NCI-H82 (cell line): ENCODE measurements at regions not wholly inside any gene's neighbourhood (a gene's known extent, or its start where the extent isn't known, plus 50 kb on each side); places are given as distances from the start of the nearest gene placed in this dataset.
"Not testable (repeated sequence)": the region's sequence is repeated elsewhere in the genome, so short reads cannot be mapped to it uniquely, and the experiment has no call there.

Experiments used
- DNase-seq: peaks from one replicate; lab custom pipeline; 2025; lab: John Stamatoyannopoulos, UW

DNA sequence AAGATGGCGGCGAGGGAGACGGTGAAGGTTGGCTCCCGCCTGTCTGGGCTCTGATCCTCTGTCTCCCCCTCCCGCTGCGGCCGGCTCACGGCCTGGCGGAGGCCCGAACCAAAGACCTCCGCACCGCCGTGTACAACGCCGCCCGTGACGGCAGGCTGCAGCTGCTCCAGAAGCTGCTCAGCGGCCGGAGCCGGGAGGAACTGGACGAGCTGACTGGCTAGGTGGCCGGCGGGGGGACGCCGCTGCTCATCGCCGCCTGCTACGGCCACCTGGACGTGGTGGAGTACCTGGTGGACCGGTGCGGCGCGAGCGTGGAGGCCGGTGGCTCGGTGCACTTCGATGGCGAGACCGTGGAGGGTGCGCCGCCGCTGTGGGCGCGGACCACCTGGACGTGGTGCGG is 516.5 kb downstream of the TUBA3C start:
- DNase-seq, result not testable (repeated sequence)

DNA sequence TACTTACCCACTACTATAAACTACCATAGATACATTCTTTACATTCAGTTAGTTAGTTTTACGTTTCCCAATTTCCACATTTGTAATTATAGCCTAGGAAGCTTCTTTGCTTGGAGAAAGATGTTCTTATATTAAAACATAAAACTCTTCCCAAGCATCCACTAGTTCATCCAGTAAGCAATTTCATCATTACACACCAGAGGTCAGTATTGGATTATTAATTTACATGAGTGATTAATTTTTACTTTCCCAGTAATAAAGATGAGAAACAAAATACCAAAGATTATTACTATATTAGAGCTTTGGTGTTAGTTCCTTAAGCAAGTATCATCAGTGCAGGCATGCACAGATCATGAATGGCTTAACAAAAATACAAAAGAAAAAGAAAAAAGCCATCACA is 518.4 kb downstream of the TUBA3C start:
- not testable (repeated sequence) for DNase-seq

DNA sequence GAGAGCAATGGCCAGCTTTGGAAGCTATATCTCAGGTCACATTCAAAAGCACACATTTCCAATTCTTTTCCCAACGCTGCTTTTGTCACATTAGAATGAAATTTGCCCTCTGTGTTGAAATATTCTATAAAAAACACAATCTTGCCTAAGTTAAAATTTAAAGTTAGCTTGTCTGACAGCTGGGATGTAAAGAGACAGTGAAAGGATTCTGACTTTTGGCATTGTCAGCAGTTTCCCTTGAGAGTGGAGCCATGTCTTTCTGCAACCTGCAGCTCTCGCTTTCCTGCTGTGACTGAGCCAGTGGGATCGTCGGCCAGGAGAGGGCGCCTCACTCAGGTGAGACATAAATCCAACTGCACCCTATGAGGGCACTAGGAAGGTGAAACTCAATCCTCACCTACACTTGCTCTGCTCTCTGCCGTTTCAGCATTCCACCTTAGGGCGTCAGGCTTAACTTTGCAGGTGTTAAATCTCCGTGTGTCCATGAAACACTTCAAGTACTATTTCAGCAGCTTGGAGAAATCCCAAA is 537.9 kb downstream of the TUBA3C start:
- peak; percentile 41 for DNase-seq

DNA sequence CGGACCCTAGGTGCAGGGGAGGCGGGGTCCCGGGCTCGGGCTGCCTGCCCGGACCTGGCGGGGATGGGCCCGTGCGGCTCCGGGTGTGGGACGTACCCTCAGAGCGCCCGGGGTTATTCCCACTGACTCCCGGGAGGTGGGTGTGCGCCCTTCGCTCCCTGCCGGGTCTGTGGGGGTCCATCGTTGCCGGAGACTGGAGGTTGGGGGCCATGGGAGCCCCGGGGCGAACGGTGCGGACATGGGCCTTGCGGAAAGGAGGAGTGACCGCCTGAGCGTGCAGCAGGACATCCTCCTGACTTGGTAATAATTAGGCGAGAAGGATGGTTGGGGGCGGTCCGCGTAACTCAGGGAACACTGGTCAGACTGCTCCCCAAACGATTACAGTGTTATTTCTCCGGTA is 552.7 kb downstream of the TUBA3C start:
- DNase-seq, result not testable (repeated sequence)

DNA sequence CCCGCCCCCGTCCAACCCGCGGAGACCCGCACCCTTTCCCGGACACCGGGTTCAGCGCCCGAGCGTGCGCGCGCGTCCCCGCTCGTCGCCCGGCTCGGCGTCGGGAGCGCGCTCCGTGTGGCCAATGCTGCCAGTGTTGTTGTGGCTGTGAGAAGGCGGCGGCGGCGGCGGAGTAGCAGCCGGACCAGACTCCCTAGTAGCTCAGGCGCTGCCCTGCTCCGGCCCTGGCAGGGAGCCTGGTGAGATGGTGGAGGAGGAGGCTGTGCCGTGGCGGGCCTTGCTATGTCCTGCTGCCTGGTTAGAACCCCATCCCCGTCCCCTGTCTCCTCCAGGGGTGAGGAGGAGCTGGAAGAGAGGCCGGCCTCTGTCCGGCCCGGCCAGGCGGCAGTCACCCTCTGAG is 553.2 kb downstream of the TUBA3C start:
- no peak for DNase-seq

DNA sequence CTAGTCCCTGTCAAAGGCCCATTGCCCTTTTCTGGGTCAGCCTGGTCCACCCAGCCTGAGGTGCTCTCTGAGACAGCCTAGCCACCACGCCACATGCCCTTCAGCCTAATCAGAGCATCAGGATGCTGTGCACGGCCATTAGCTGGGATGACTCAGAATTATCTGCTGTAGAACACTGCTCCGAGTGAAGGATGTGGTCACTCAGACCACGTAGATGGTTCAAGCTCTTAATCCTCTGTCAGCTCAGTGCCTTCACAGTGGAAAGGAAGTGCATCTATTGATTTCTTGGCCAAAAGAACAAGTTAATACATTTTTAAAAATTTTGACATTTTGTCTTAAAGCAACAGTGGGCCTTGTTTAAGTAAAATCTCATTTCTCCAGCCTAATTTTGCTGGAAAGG is 557.6 kb downstream of the TUBA3C start:
- DNase-seq, result not testable (repeated sequence)

DNA sequence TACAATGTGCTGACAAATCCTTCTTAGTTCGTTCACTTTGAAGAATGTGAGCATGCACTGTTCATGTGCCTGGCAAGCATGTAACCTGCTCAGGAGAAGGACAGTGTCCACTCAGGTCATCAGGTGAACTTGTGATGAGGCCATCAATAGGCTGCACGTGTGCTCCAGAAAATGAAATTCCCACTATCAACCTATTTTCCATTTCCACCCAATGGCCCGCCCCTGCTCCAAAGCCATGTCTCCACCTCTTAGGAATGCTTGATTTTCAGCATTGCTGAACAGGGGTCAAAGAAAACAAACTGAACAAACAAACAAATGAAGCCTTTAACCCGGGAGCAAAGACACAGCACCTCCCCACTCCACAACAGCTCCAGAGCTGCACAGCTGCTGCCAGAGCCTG is 563.2 kb downstream of the TUBA3C start:
- not testable (repeated sequence) for DNase-seq

DNA sequence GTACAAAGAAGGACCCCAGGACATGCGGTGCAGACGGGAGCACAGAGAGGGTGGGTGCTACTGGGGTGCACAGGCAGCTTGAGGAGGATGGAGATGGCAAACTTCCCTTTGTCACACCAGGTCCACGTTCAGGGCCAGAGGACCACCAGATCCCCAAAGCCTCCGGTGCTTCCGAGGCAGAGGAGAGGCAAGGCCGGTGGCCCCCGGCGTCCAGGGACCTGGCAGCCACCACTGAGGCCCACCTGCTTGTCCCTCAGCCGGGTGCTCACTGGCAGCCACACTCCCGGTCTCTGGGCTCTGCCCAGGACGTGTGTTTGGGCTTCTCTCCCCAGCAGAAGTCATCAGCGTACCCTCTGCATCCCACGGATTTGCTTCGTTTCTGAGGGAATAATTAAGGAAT is 571.1 kb downstream of the TUBA3C start:
- DNase-seq, result not testable (repeated sequence)

DNA sequence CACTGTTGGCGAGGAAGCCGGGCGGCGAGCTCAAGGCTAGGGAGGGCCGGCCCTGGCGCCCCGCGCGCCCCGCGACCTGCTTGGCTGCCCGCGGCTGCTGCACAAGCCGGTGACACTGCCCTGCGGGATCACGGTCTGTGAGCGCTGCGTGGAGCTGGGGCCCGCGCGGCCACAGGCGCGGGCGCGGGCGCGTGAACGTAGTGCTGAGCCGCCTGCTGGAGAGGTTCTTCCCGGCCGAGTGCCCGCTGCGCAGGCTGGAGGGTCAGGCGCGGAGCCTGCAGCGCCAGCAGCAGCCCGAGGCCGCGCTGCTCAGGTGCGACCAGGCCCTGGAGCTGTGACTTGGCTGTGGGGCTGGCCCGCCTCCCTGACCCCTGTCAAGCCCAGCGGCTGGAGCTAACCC is 572.3 kb downstream of the TUBA3C start:
- not testable (repeated sequence) for DNase-seq

DNA sequence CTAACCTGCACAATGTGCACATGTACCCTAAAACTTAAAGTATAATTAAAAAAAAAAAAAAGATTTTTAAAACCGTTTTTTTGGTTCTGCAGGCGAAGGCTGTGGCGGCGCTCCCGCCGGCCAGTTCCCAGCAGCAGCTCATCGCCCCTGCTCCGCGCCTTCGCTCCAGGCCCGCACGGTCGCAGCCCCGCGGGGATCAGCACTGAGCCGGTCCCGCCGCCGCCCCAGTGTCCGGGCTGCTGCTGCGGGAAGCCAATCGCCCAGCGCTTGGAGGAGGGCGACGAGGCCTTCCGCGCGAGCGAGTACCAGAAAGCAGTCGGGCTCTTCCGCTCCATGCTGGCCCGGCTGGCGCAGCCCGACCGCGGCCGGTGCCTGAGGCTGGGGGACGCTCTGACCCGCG is 572.8 kb downstream of the TUBA3C start:
- not testable (repeated sequence) for DNase-seq

DNA sequence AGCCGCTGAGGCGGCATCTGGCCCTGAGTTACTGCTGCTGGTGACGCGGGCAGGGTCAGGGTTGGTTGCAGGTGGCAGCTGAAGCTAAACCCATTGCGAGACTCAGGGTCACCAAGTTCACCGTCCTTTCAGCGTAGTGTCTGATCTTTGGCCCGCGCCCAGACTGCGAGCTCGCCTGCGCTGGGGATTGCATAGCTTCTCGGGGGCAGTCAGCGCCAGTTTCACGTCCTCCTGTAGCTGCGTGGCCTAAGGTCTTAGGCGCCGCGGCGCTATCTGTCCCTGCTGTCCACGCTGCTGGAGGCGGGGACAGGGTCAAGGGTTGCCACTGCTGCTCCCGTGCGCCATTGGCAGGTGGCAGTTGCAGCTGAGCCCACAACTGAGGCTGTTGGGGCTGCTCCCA is 581.3 kb downstream of the TUBA3C start:
- DNase-seq, result not testable (repeated sequence)

DNA sequence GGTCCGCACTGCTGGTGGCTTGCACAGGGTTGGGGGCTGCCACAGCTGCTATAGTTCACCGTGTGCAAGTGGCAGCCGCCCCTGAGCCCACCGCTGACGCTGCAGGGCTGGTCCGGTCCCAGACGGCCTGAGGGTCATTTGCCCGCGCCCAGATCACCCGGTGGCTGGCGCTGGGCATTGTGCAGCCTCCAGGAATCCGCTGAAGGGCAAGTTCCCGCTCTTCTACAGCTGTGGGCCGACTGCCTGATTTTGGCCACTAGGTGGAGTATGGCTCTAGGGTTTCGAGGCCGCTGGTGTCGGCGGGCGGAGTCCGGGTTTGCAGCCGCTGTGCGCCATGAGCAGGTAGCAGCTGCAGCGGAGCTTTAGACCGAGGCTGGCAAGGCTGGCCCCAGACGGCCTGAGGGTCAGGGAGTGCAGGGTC is 581.8 kb downstream of the TUBA3C start:
- peak; percentile 72 for DNase-seq

DNA sequence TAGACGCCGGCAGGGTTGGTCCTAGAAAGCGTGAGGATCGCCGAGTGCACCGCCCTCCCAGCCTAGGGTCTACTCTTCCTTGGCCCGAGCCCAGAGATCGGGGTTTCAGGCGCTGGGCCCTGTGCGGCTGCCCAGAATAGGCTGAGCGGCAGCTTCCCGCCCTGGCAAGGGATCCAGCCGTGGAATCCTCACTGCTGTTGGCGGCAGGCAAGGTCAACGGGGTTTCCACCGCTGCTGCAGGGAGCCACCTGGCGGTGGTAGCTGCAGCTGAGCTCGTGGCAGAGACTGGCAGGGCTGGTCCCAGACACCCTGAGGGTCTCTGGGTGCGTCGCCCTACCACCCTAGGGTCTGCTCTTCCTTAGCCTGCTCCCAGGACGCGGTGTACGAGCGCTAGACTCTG is 583.1 kb downstream of the TUBA3C start:
- peak; percentile 39 for DNase-seq

DNA sequence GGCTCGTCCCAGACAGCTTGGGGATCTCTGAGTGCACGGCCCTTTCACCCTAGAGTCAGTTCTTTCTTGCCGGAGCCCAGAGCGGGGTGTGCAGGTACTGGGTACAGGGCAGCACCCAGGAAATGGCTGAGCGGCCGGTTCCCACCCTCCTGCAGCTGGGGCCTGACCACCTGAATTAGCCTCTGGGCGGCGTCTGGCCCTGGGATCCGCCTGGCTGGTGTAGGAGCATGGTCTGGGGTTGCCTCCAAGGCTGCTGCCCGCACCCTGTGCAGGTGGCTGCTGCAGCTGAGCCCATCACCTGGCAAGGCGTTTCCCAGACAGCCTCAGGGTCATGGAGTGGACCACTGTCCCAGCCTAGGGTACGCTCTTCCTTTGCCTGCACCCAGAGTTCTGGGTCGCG is 583.7 kb downstream of the TUBA3C start:
- DNase-seq, result not testable (repeated sequence)

DNA sequence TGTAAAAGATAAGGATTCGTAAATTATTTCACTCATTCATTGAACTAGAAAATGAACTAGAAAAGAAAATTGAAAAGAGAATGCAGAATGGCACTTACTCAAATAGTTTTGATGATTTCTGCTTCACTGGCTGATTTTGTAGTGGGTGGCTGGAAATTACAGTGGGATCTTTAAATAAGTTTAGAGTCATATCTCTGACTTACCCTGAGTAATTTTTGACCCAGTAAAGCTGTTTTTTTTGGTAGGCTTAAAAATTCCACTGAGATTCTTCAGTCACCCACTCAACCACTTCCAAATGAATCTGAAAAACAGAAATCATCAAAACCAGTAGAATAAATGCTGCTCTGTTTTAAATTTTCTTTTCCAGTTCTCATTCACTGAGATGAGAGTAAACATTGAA is 604.5 kb downstream of the TUBA3C start:
- not testable (repeated sequence) for DNase-seq

DNA sequence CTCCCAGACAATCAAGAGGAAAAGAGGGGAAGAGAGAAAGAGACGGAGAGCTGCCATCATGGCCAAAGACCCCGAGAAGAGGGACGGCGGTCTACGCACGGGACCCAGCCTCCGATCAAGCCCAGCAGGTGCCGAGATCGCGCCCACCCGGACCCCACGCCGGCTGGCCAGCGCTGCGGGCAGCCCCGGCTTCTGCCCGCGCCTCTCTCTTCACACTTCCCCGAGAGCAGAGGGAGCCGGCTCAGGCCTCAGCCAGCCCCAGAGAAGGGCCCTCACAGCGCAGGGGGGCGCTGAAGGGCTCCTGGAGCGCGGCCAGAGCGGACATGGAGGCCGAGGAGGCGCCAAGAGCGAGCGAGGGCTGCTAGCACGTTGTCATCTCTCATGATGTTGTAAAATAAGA is 613.7 kb downstream of the TUBA3C start:
- DNase-seq, result not testable (repeated sequence)
